Mammary epithelial cell (primary cell): ENCODE measurements at regions not wholly inside any gene's neighbourhood (a gene's known extent, or its start where the extent isn't known, plus 50 kb on each side); places are given as distances from the start of the nearest gene placed in this dataset.

Experiments
- EZH2 ChIP-seq: IDR thresholded peaks from 2 replicates; pipeline ENCODE4 v1.6.1; 2012; ENCODE audit warnings: low read length, inconsistent platforms, borderline replicate concordance
- TF ChIP-seq, protein P1 (sequence below), 2 donors: IDR thresholded peaks in 1 of 2; conservative IDR thresholded peaks in 1 of 2; 2 replicates each; pipeline ENCODE4 v1.5.1; 2011 to 2012; ENCODE audit warnings: inconsistent platforms in 2 of 2, low read length in 2 of 2, mild to moderate bottlenecking in 2 of 2, control low read depth in 1 of 2, low read depth in 1 of 2; ENCODE audit not compliant: insufficient read depth in 1 of 2; ENCODE audit errors: extremely low read depth in 1 of 2

DNA sequence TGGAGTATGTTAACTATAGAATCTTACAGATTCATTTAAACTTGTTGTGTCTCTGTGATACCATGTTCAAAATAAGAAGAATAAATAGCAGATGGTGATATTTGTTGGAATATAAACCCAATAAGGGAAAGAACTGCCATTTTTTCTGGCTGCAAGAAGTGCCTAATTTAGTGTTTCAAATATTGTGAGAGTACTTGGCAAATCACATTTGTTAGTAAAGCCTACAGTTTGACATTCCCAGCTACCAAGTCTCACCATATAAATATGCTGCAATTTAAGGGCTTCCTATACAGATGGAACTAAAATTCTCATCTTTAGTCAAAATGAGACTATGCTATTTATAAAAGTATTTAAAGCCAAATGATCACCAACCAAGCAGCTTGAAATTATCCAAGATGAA lies 96.0 kb upstream of the WDFY3 start:
- TF ChIP-seq, protein P1, sequence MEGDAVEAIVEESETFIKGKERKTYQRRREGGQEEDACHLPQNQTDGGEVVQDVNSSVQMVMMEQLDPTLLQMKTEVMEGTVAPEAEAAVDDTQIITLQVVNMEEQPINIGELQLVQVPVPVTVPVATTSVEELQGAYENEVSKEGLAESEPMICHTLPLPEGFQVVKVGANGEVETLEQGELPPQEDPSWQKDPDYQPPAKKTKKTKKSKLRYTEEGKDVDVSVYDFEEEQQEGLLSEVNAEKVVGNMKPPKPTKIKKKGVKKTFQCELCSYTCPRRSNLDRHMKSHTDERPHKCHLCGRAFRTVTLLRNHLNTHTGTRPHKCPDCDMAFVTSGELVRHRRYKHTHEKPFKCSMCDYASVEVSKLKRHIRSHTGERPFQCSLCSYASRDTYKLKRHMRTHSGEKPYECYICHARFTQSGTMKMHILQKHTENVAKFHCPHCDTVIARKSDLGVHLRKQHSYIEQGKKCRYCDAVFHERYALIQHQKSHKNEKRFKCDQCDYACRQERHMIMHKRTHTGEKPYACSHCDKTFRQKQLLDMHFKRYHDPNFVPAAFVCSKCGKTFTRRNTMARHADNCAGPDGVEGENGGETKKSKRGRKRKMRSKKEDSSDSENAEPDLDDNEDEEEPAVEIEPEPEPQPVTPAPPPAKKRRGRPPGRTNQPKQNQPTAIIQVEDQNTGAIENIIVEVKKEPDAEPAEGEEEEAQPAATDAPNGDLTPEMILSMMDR (conservative IDR thresholded peaks at IDR 0.05 in 1 of 2, IDR thresholded peaks at IDR 0.05 in 1 of 2; ENCODE audit: extremely low read depth in 1 of 2, insufficient read depth in 1 of 2, low read depth in 1 of 2, low read length in 2 of 2): no peak
- TF ChIP-seq EZH2: no peak
